ENCODE measurements at regions not wholly inside any gene's neighbourhood (a gene's known extent, or its start where the extent isn't known, plus 50 kb on each side); places are given as distances from the start of the nearest gene placed in this dataset.

DNA sequence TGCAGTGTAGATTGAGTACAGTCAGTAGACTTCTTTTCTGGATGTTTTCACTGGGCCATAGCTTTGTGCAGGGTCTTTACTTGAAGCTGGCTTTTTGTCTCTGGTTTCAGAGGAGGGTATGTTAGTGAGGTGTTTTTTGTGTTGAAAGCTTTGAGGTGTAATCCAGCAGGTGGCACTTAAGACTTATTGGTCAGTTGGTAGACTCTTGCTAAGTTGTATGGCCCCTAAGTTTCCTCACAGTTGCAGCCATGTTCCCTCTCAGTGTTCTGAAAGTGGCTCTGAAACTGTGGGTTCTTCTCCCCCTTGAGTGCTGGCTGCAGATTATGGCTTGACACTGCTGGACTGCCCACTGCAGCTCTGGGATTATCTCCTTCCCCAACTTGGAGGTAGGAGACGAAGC is 55.7 kb upstream of the SLC44A1 start:
- no peak for TF ChIP-seq RAD21 (IDR thresholded peaks at IDR 0.05; ENCODE audit: low read length)
- TF ChIP-seq, protein P1, sequence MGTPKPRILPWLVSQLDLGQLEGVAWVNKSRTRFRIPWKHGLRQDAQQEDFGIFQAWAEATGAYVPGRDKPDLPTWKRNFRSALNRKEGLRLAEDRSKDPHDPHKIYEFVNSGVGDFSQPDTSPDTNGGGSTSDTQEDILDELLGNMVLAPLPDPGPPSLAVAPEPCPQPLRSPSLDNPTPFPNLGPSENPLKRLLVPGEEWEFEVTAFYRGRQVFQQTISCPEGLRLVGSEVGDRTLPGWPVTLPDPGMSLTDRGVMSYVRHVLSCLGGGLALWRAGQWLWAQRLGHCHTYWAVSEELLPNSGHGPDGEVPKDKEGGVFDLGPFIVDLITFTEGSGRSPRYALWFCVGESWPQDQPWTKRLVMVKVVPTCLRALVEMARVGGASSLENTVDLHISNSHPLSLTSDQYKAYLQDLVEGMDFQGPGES (IDR thresholded peaks at IDR 0.05; ENCODE audit: low read depth, low read length) = no peak
- TF ChIP-seq TEAD4 (IDR thresholded peaks at IDR 0.05; ENCODE audit: borderline replicate concordance, insufficient read depth) = no peak
- no peak for TF ChIP-seq YY1 (IDR thresholded peaks at IDR 0.05; ENCODE audit: low read depth)
- no peak for TF ChIP-seq MXI1 (IDR thresholded peaks at IDR 0.05; ENCODE audit: low read depth, low read length)
- TF ChIP-seq, protein P2, sequence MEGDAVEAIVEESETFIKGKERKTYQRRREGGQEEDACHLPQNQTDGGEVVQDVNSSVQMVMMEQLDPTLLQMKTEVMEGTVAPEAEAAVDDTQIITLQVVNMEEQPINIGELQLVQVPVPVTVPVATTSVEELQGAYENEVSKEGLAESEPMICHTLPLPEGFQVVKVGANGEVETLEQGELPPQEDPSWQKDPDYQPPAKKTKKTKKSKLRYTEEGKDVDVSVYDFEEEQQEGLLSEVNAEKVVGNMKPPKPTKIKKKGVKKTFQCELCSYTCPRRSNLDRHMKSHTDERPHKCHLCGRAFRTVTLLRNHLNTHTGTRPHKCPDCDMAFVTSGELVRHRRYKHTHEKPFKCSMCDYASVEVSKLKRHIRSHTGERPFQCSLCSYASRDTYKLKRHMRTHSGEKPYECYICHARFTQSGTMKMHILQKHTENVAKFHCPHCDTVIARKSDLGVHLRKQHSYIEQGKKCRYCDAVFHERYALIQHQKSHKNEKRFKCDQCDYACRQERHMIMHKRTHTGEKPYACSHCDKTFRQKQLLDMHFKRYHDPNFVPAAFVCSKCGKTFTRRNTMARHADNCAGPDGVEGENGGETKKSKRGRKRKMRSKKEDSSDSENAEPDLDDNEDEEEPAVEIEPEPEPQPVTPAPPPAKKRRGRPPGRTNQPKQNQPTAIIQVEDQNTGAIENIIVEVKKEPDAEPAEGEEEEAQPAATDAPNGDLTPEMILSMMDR (IDR thresholded peaks at IDR 0.05) = no peak
- no peak for TF ChIP-seq EP300 (IDR thresholded peaks at IDR 0.05; ENCODE audit: borderline replicate concordance in 1 of 2, low read depth in 1 of 2, low read length in 1 of 2)
- TF ChIP-seq, protein P3, sequence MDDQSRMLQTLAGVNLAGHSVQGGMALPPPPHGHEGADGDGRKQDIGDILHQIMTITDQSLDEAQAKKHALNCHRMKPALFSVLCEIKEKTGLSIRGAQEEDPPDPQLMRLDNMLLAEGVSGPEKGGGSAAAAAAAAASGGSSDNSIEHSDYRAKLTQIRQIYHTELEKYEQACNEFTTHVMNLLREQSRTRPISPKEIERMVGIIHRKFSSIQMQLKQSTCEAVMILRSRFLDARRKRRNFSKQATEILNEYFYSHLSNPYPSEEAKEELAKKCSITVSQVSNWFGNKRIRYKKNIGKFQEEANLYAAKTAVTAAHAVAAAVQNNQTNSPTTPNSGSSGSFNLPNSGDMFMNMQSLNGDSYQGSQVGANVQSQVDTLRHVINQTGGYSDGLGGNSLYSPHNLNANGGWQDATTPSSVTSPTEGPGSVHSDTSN (IDR thresholded peaks at IDR 0.05) = no peak
- no peak for TF ChIP-seq SIN3A (IDR thresholded peaks at IDR 0.05; ENCODE audit: borderline replicate concordance, low read depth, low read length)
- no peak for TF ChIP-seq POLR2AphosphoS5 (IDR thresholded peaks at IDR 0.05; ENCODE audit: low read depth, low read length)
- TF ChIP-seq CHD2 (IDR thresholded peaks at IDR 0.05; ENCODE audit: low read length, partially characterized antibody) = no peak
